Pancreas (tissue), 10 donors: ENCODE measurements at regions not wholly inside any gene's neighbourhood (a gene's known extent, or its start where the extent isn't known, plus 50 kb on each side); places are given as distances from the start of the nearest gene placed in this dataset.
A peak's percentile ranks its signal among the peaks of the same experiment; 100 is the strongest.
"Not testable (repeated sequence)": the region's sequence is repeated elsewhere in the genome, so short reads cannot be mapped to it uniquely, and the experiment has no call there.

ENCODE experiments used
- ATAC-seq, 4 donors: fragments of 200-7000 bp; cut with Tn5 transposase; one replicate each; pipeline versions ENCODE4 v1.8.0 to v1.9.1; 2020; ENCODE audit warnings: mild to moderate bottlenecking in 4 of 4, moderate library complexity in 4 of 4
- DNase-seq, 6 donors: peaks; one replicate each; pipeline ENCODE4 v3.0.0-alpha.2; 2020
- FAIRE-seq: peaks from 2 replicates; lab custom pipeline; 2012; peaks lifted over from hg19 to GRCh38; lab: Jason Lieb, UNC
- H3K27ac ChIP-seq, 4 donors: fragments of 200-600 bp; sonication (generic); 1 replicate in 3 of 4; 2 replicates in 1 of 4; pipeline versions ENCODE4 v1.5.0 to v1.8.0; 2020
- H3K27me3 ChIP-seq, 4 donors: fragments of 200-600 bp; one replicate each; pipeline ENCODE4 v1.8.0; 2021
- H3K36me3 ChIP-seq, 3 donors: fragments of 200-600 bp; sonication (generic) in 1 of 3; one replicate each; pipeline versions ENCODE4 v1.5.0 to v1.8.0; 2020 to 2021
- H3K4me1 ChIP-seq, 3 donors: fragments of 200-600 bp; one replicate each; pipeline ENCODE4 v1.8.0; 2021
- H3K4me3 ChIP-seq, 4 donors: fragments of 200-600 bp; sonication (generic) in 2 of 4; one replicate each; pipeline versions ENCODE4 v1.5.0 to v1.8.0; 2020 to 2021
- H3K9me3 ChIP-seq, 4 donors: fragments of 200-600 bp; one replicate each; pipeline ENCODE4 v1.8.0; 2021
- WGBS, 2 donors: extraction: QIAGEN DNeasy Blood & Tissue Kit; methylation state at CpG; one replicate each; pipeline ENCODE4 v1.1.7; 2013; 5-methylcytosine and 5-hydroxymethylcytosine counted together
- intact Hi-C, 3 donors: fragments of 100-400 bp; cut with DNase I; formaldehyde crosslinking; loops; one replicate each; pipeline versions ENCODE4 v1.11.1 to v1.14.2; 2022
- TF ChIP-seq, protein P1 (sequence below), 4 donors: fragments of 200-600 bp; sonication (generic) in 3 of 4; IDR thresholded peaks; one replicate each; pipeline versions ENCODE4 v1.5.0 to v1.8.0; 2021; ENCODE audit warnings: antibody characterized with exemption in 4 of 4
- donor health status: healthy with polysubstance abuse.
- donor health status: DM: no; HTN: no; CAD: no; lungs with moderate emphysema.
- donor health status: DM: no; HTN: no; CAD: no.
- donor health status: control.
- donor health status: control.
- donor health status: Bipolar disorder and iron deficiency.
- donor health status: DM: yes; HTN: yes; CAD: no.
- donor health status: DM: no; HTN: no; CAD: no.
- donor health status: DM: no; HTN: no; CAD: no.
- donor health status: DM: yes; HTN: yes; CAD: no.

DNA sequence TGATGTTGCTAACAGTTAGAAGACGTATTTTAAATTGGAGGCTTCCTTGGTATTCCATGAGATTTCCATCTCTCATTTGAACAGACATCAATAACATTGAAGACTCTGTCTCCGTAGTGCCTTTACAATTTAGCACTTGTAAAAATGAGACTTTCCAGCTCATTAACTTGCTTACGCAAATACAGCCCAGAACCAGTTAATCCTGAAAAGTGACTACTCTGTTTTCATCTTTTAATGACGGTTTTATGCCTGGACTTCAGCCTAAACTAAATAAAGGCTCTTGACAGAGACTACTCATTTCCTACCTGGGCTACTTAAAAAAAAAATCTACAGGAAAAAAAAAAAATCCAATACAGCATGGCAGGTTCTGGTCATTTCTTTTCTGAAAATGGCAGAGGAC lies 148.6 kb downstream of the LRATD1 start:
- 42 to 49% methylated on average over 4 of the region's 4 CpGs for WGBS, 2 donors
- H3K27ac ChIP-seq: no peak overlapping the region
- no peak for FAIRE-seq
- H3K4me3 ChIP-seq: no peak overlapping the region
- H3K9me3 ChIP-seq: no peaks in the 10 kb centered on the region
- DNase-seq: no peak
- intact Hi-C loops: no loop called here
- peak in 1 of 4 donors; percentile 22 for ATAC-seq
- TF ChIP-seq, protein P1, sequence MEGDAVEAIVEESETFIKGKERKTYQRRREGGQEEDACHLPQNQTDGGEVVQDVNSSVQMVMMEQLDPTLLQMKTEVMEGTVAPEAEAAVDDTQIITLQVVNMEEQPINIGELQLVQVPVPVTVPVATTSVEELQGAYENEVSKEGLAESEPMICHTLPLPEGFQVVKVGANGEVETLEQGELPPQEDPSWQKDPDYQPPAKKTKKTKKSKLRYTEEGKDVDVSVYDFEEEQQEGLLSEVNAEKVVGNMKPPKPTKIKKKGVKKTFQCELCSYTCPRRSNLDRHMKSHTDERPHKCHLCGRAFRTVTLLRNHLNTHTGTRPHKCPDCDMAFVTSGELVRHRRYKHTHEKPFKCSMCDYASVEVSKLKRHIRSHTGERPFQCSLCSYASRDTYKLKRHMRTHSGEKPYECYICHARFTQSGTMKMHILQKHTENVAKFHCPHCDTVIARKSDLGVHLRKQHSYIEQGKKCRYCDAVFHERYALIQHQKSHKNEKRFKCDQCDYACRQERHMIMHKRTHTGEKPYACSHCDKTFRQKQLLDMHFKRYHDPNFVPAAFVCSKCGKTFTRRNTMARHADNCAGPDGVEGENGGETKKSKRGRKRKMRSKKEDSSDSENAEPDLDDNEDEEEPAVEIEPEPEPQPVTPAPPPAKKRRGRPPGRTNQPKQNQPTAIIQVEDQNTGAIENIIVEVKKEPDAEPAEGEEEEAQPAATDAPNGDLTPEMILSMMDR (IDR thresholded peaks at IDR 0.05): no peak
- H3K27me3 ChIP-seq: no peaks in the 10 kb centered on the region
- H3K4me1 ChIP-seq: no peaks in the 10 kb centered on the region
- no peaks in the 10 kb centered on the region for H3K36me3 ChIP-seq

DNA sequence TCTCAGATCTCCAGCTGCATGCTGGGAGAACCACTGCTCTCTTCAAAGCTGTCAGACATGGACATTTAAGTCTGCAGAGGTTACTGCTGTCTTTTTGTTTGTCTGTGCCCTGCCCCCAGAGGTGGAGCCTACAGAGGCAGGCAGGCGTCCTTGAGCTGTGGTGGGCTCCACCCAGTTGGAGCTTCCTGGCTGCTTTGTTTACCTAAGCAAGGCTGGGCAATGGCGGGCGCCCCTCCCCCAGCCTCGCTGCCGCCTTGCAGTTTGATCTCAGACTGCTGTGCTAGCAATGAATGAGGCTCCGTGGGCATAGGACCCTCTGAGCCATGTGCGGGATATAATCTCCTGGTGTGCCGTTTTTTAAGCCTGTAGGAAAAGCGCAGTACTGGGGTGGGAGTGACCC lies 156.3 kb downstream of the LRATD1 start:
- DNase-seq, H3K36me3 ChIP-seq, H3K27ac ChIP-seq, ATAC-seq, intact Hi-C loops, H3K4me3 ChIP-seq, H3K9me3 ChIP-seq, H3K4me1 ChIP-seq, H3K27me3 ChIP-seq, FAIRE-seq: not testable (repeated sequence)
- 81 to 86% methylated on average over 9 of the region's 9 CpGs for WGBS, 2 donors

DNA sequence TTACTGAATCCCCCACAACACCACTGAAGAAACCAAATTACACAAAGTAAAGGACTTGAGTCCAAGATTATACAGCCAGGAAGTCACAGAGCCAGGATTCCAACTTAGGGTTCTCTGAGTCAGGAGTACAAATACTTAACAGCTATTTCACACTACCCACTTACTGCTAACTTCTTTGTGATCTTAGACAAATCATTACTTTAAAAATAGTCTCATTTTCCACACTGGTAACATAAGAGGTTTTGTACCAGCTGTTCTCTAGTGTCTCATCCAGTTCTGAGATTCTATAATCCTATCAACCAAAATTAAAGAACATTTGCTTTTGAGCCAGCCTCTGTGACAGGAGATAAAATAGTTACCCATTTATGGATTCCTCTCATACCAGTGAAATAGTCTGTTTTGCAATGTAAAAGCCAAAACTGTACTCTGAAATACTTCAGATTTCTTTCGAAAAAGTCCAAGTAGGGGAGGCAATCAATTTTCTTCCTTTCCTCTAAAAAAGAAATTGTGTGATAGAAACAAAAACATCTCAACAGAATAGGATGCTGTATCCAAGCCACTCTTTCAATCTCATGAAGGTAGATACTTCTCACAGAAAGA lies 157.6 kb downstream of the LRATD1 start:
- no peaks in the 10 kb centered on the region for H3K4me1 ChIP-seq
- no peak overlapping the region for H3K4me3 ChIP-seq
- FAIRE-seq: no peak
- WGBS, 2 donors: 47 to 71% methylated on average over 1 of the region's 1 CpG
- intact Hi-C loops: no loop called here
- no peak for ATAC-seq
- H3K9me3 ChIP-seq: no peaks in the 10 kb centered on the region
- H3K27ac ChIP-seq: no peak overlapping the region
- no peak for DNase-seq
- no peaks in the 10 kb centered on the region for H3K27me3 ChIP-seq
- TF ChIP-seq, protein P1 (IDR thresholded peaks at IDR 0.05): no peak
- no peaks in the 10 kb centered on the region for H3K36me3 ChIP-seq

DNA sequence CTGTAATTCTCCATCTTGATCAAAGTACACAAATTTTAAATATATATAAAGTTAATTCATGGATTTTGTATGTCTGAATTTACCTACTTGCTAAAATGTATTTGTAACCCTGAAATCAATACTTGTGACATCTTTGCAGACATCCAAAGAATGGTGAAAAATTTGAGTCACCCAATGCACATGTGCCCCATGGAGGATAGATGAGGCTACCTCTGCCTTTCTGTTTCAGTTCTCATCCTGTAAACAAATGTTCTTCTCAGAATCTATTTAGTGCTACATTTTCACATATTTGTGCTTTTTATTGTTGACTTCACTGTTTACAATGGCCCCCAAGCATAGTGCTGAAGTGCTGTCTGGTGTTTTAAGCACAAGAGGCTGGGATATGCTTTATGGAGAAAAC lies 171.5 kb downstream of the LRATD1 start:
- DNase-seq (no peak), FAIRE-seq (no peak), ATAC-seq (no peak)
- H3K9me3 ChIP-seq: no peaks in the 10 kb centered on the region
- no peaks in the 10 kb centered on the region for H3K4me1 ChIP-seq
- intact Hi-C loops: no loop called here
- H3K36me3 ChIP-seq: no peaks in the 10 kb centered on the region
- no peak overlapping the region for H3K27ac ChIP-seq
- H3K27me3 ChIP-seq: no peaks in the 10 kb centered on the region
- no peak overlapping the region for H3K4me3 ChIP-seq
- TF ChIP-seq, protein P1 (IDR thresholded peaks at IDR 0.05): no peak

DNA sequence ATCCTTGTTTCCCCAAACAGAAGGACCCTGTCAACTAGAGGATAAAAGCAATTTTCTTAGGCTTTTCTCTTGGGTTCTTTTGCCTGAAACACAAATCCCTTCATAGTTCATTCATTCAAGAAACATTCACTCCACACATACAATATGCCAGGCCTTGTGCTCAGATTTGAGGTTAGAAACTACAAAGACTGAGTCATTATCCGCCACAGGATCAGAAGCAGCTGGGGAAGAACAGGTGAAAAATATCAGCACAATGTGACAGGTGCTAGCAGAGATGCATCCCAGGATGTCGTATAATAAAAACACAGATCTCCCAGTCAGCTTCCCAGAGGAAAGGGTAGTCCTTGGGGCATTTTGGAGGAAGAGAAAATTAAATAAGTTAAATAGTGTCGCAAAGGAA lies 172.4 kb downstream of the LRATD1 start:
- Histone ChIP-seq H3K9me3 (no peaks in the 10 kb centered on the region), H3K27ac (no peak overlapping the region), H3K36me3 (no peaks in the 10 kb centered on the region), H3K4me3 (no peak overlapping the region), H3K4me1 (no peaks in the 10 kb centered on the region), H3K27me3 (no peaks in the 10 kb centered on the region)
- 76 to 90% methylated on average over 3 of the region's 3 CpGs for WGBS, 2 donors
- intact Hi-C loops: no loop called here
- no peak for DNase-seq
- FAIRE-seq: no peak
- TF ChIP-seq, protein P1 (IDR thresholded peaks at IDR 0.05): no peak
- no peak for ATAC-seq
